BLaER1 (cell line): ENCODE measurements at regions not wholly inside any gene's neighbourhood (a gene's known extent, or its start where the extent isn't known, plus 50 kb on each side); places are given as distances from the start of the nearest gene placed in this dataset.
"Not testable (repeated sequence)": the region's sequence is repeated elsewhere in the genome, so short reads cannot be mapped to it uniquely, and the experiment has no call there.

Source experiments
- H3K27ac ChIP-seq: shearing (Covaris generic); formaldehyde crosslinking; 2 replicates; pipeline ENCODE4 v1.8.1; 2022
- H3K27me3 ChIP-seq: shearing (Covaris generic); formaldehyde crosslinking; 2 replicates; pipeline ENCODE4 v1.8.1; 2022
- H3K36me3 ChIP-seq: shearing (Covaris generic); formaldehyde crosslinking; 2 replicates; pipeline ENCODE4 v1.8.1; 2022
- H3K4me1 ChIP-seq: shearing (Covaris generic); formaldehyde crosslinking; 2 replicates; pipeline ENCODE4 v1.8.1; 2022
- H3K4me2 ChIP-seq: shearing (Covaris generic); formaldehyde crosslinking; 2 replicates; pipeline ENCODE4 v1.8.1; 2022
- H3K4me3 ChIP-seq: shearing (Covaris generic); formaldehyde crosslinking; 2 replicates; pipeline ENCODE4 v1.8.1; 2022
- H3K9ac ChIP-seq: shearing (Covaris generic); formaldehyde crosslinking; 2 replicates; pipeline ENCODE4 v1.8.1; 2022
- H3K9me3 ChIP-seq: shearing (Covaris generic); formaldehyde crosslinking; 2 replicates; pipeline ENCODE4 v1.8.1; 2022
- H4K20me1 ChIP-seq: shearing (Covaris generic); formaldehyde crosslinking; 2 replicates; pipeline ENCODE4 v1.8.1; 2022
- Cebpa-rat ChIP-seq: shearing (Covaris generic); IDR thresholded peaks from 2 replicates; pipeline ENCODE4 v1.8.1; 2022

DNA sequence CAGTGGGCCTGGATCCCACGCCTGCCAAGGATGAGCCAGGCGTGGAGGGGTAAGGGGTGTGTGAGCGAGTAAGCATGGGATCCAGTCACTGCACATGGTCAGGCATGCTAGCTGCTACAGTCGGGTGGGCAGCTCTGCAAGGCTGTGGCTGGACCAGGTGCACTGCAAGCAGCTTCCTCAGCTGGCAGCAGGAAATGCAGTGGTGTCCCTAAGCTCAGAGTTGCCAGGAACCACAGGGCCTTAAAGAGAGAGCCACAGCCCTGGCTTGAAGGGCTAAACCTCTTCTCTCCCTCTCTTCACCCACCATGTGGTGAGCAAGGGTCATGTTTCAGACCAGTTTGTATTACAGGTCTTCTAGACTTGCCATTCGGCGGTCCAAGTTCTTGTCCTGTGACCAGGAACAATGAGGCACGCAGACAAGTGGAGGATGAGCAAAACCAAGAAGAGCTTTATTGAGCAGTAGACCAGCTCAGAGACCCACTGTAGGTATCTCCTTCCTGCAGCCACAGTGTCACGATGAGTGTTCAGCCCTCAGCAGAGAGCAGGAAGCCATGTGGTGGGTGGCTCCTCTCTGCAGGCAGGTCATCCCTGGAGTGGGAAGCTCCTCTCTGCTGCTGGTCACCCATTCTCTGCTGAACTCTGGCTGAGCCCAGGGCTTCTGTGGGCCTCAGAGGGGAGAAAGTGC, 511.9 kb downstream of the PYDC2 start:
- Histone ChIP-seq H4K20me1 (no peaks in the 10 kb centered on the region), H3K9ac (no peak overlapping the region), H3K27ac (peak overlapping the region; percentile 30), H3K9me3 (no peaks in the 10 kb centered on the region), H3K36me3 (no peaks in the 10 kb centered on the region), H3K4me1 (peaks cover 17% of the 10 kb centered on the region), H3K4me2 (peak overlapping the region; percentile 48), H3K27me3 (no peaks in the 10 kb centered on the region), H3K4me3 (no peak overlapping the region)
- TF ChIP-seq Cebpa-rat: no peak

DNA sequence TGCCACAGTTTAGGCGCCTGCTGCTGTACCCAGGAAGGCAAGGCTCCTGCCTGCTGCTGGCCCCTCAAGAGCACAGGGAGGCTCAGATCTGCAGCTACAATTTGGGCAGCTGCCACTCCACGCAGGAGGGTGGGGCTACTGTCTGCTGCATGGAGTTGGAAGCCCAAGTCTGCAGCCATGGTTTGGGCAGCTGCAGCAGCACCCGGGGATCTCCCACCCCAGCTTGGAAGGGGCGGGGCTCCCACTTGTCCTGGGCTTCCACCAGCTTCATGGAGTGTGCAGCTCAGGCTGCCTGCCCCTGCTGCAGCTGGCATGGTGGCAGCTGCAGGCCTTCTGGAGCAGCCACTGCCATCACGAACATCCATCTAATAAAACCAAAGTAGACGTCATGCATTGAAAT, 512.9 kb downstream of the PYDC2 start:
- H3K4me2 ChIP-seq: no peak overlapping the region
- H3K27ac ChIP-seq: peak overlapping the region; percentile 30; the same call in 1 of the 2 replicates
- TF ChIP-seq Cebpa-rat: no peak
- no peaks in the 10 kb centered on the region for H3K36me3 ChIP-seq
- no peaks in the 10 kb centered on the region for H4K20me1 ChIP-seq
- H3K9me3 ChIP-seq: no peaks in the 10 kb centered on the region
- H3K4me1 ChIP-seq: peaks cover 17% of the 10 kb centered on the region
- H3K9ac ChIP-seq: no peak overlapping the region
- H3K4me3 ChIP-seq: no peak overlapping the region
- no peaks in the 10 kb centered on the region for H3K27me3 ChIP-seq

DNA sequence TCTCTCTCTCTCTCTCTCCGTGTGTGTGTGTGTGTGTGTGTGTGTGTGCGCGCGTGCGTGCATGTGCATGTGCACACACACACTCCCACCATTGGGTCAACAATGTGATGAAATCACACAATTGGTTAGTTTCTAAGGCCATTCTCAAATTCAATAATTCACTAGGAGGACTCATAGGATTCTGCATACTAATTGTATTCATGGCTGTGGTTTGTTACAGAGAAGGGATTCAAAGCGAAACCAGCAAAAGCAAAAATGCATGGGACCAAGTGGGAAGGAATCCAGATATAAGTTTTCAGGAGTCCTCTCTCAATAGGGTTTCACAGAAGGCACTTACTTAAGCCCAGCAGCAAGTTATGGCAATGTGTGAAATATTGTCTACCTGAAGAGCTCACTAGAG, 515.0 kb downstream of the PYDC2 start:
- H3K9ac ChIP-seq: no peak overlapping the region
- no peaks in the 10 kb centered on the region for H4K20me1 ChIP-seq
- TF ChIP-seq Cebpa-rat: no peak
- H3K4me2 ChIP-seq: no peak overlapping the region
- no peaks in the 10 kb centered on the region for H3K27me3 ChIP-seq
- no peaks in the 10 kb centered on the region for H3K36me3 ChIP-seq
- H3K4me1 ChIP-seq: peaks cover 17% of the 10 kb centered on the region
- no peak overlapping the region for H3K4me3 ChIP-seq
- H3K9me3 ChIP-seq: no peaks in the 10 kb centered on the region
- H3K27ac ChIP-seq: no peak overlapping the region

DNA sequence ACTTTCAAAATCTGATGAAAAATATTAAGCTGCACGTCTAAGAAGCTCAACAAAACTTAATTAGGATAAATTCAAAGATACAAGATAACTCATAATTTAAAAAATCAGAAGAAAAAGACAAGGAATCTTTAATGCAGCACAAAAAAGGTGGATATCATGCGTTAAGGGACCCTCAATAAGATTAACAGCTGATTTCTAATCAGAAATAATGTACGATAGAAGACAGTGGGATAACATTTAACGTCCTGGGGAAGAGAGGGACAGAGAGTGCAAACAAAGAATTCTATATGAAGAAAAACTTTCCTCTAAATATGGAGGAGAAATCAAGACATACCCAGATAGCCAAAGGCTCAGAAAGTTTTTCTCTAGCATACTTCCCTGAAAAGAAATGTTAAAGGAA, 519.5 kb downstream of the PYDC2 start:
- Histone ChIP-seq H3K36me3 (no peaks in the 10 kb centered on the region), H4K20me1 (no peaks in the 10 kb centered on the region)

DNA sequence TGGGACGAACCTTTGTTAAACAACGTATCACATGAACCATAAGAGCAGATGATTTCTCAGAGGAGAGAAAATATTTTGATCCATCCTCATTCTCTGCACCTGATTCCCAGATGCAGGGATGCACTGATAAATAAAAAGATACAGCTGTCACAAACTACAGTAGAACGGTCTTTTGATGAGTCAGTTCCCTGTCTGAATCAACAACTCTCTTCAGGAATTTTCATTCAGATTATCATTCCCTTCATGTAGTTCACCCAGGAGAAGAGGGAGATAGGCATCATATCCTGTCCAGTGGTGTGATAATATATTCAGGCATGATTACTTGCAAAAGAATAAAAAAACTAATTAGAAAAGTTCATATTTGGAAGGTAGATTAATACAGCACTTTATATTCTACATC, 521.5 kb downstream of the PYDC2 start:
- Histone ChIP-seq H3K9me3 (no peaks in the 10 kb centered on the region), H3K27me3 (no peaks in the 10 kb centered on the region)
- TF ChIP-seq Cebpa-rat: no peak

More for the DNA sequence above, 519.5 kb downstream of the PYDC2 start:
- Histone ChIP-seq H3K27me3 (no peaks in the 10 kb centered on the region), H3K4me2 (no peak overlapping the region), H3K9me3 (no peaks in the 10 kb centered on the region), H3K4me3 (no peak overlapping the region), H3K9ac (no peak overlapping the region), H3K4me1 (no peaks in the 10 kb centered on the region), H3K27ac (no peak overlapping the region)
- TF ChIP-seq Cebpa-rat: no peak

DNA sequence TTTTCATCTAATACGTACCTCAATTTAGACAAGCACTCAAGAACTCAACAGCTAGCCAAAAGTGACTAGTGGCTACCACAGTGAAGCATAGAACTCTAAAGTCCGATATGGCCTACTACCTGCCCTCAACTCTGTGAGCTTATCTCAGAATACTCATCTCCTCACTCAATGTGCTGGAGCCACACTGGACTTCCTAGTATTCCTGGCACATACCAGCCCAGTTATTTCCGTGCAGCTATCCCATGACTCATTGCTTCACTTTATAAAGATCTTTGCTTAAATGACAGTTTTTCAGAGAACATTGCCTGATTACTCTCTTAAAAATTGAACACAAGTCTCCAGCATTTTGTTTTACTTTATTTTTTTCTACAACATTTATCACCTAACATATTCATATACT, 524.7 kb downstream of the PYDC2 start:
- H3K27me3 ChIP-seq: no peaks in the 10 kb centered on the region; the same call in 1 of the 2 replicates
- peaks cover 6% of the 10 kb centered on the region for H3K9me3 ChIP-seq
- no peaks in the 10 kb centered on the region for H3K36me3 ChIP-seq
- no peak overlapping the region for H3K9ac ChIP-seq
- no peaks in the 10 kb centered on the region for H3K4me1 ChIP-seq
- TF ChIP-seq Cebpa-rat: no peak
- no peak overlapping the region for H3K4me3 ChIP-seq
- H3K4me2 ChIP-seq: no peak overlapping the region
- no peak overlapping the region for H3K27ac ChIP-seq
- H4K20me1 ChIP-seq: no peaks in the 10 kb centered on the region

More for the DNA sequence above, 521.5 kb downstream of the PYDC2 start:
- no peaks in the 10 kb centered on the region for H3K4me1 ChIP-seq
- no peaks in the 10 kb centered on the region for H3K36me3 ChIP-seq
- H4K20me1 ChIP-seq: no peaks in the 10 kb centered on the region
- no peak overlapping the region for H3K4me3 ChIP-seq
- no peak overlapping the region for H3K27ac ChIP-seq
- H3K9ac ChIP-seq: no peak overlapping the region
- no peak overlapping the region for H3K4me2 ChIP-seq

DNA sequence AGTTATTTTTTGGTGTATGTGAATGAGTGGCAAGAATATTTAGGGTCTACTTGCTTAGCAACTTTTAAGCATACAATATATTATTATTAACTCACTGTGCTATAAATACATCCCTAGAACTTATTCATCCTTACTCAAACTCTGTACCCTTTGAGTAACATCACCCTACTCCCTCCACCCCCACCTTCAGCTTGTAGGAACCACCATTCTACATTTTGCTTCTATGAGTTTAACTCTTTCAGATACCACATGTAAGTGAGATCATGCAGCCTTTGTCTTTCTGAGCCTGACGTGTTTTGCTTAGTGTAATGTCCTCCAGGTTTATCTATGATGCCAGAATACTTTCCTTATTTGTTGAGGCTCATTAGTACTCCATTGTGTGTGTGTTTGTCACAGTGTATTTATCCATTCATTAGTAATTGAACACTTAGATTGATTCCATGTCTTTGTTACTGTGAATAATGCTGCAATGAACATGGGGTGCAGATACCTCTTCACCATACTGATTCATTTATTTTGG, 526.9 kb downstream of the PYDC2 start:
- Histone ChIP-seq H3K36me3 (no peaks in the 10 kb centered on the region), H3K4me1 (no peaks in the 10 kb centered on the region), H3K9me3 (peaks cover 21% of the 10 kb centered on the region), H3K27ac (no peak overlapping the region), H4K20me1 (no peaks in the 10 kb centered on the region), H3K4me3 (no peak overlapping the region), H3K4me2 (no peak overlapping the region), H3K27me3 (no peaks in the 10 kb centered on the region; the same call in 1 of the 2 replicates), H3K9ac (no peak overlapping the region)
- no peak for TF ChIP-seq Cebpa-rat

DNA sequence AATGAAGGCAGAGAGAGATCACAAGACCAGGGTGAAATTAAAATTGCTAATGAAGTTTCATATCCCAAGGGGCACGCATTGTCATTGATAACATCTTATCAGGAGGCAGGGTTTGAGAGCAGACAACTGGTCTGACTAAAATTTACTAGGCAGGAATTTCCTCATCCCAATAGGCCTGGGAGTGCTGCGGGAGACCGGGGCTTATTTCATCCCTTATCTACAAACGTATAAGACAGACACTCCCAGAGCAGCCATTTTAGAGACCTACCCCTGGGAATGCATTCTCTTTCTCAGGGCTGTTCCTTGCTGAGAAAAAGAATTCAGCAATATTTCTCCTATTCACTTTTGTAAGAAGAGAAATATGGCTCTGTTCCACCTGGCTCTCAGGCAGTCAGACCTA, 533.0 kb downstream of the PYDC2 start:
- not testable (repeated sequence) for H3K36me3 ChIP-seq, H3K4me1 ChIP-seq, H3K9ac ChIP-seq, H4K20me1 ChIP-seq, H3K27me3 ChIP-seq, H3K4me2 ChIP-seq, H3K27ac ChIP-seq, H3K4me3 ChIP-seq
- H3K9me3 ChIP-seq: peaks cover 42% of the 10 kb centered on the region

DNA sequence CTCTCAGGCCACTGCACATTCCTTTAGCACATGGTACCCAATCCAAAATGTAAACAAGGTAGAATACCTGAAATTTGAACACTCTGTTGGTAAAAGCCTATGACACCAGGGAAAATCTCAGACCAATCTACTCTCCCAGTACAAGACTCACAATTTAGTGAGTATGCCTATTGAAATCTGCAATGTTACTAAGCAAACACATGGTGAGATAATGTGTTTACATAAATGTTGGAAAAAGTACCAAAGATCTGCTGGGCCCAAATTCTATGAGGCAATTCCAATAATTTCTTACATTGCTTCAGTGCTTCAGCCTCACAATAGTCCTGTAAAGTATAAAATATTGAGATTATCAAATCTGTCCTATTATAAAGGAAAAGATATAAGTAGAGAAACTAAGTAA, 536.1 kb downstream of the PYDC2 start:
- Histone ChIP-seq H3K4me1 (no peaks in the 10 kb centered on the region), H4K20me1 (no peaks in the 10 kb centered on the region), H3K4me3 (no peak overlapping the region), H3K36me3 (no peaks in the 10 kb centered on the region), H3K27me3 (no peaks in the 10 kb centered on the region), H3K9me3 (peaks cover 27% of the 10 kb centered on the region), H3K27ac (no peak overlapping the region), H3K9ac (no peak overlapping the region), H3K4me2 (no peak overlapping the region)
- no peak for TF ChIP-seq Cebpa-rat

DNA sequence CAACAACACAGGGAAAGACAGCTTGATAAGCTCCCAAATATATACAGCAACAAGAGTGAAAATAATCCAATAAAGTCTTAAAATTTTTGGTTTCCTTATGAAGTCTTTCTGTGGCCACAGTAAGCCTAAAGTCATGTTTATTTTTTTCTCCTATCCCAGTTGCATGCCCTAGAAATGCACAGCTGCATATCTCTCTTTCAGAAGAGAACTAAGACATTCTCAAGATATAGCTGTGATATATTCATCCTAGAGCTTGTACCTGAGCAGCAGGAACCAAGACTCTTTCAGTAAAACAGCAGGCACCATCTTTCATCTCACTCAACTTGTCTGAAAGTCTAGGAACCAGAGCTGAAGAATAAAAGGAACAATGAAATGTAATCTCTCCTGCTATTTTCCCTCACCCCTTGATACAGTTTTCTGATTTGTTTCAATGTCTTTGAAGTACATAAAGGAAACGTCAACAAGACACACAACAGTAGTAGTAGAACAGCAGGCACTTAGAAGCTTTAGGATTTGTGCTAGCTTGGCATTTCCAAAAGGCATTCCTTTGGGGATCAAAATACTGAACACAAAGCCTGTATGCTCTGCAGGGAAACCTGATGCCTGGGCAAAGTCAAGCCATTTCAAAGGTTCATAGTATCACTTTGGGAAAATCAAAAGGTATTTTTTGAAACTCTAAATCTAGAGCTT, 536.8 kb downstream of the PYDC2 start:
- no peak for TF ChIP-seq Cebpa-rat
- H3K9me3 ChIP-seq: peaks cover 22% of the 10 kb centered on the region
- H3K36me3 ChIP-seq: no peaks in the 10 kb centered on the region
- H3K27ac ChIP-seq: no peak overlapping the region
- no peak overlapping the region for H3K9ac ChIP-seq
- no peak overlapping the region for H3K4me3 ChIP-seq
- no peaks in the 10 kb centered on the region for H3K27me3 ChIP-seq
- no peaks in the 10 kb centered on the region for H3K4me1 ChIP-seq
- H3K4me2 ChIP-seq: no peak overlapping the region
- no peaks in the 10 kb centered on the region for H4K20me1 ChIP-seq
